Common myeloid progenitor, CD34-positive (primary cell): ENCODE measurements at regions not wholly inside any gene's neighbourhood (a gene's known extent, or its start where the extent isn't known, plus 50 kb on each side); places are given as distances from the start of the nearest gene placed in this dataset.

Experiments
- CTCF ChIA-PET: fragments of 350-600 bp; sonication (Branson Sonifier 250); formaldehyde crosslinking; loops from one replicate; lab custom pipeline; 2021; ENCODE audit warnings: antibody characterized with exemption; lab: Charles Lee
- POLR2A ChIA-PET: fragments of 350-600 bp; sonication (Branson Sonifier 250); formaldehyde crosslinking; loops from one replicate; lab custom pipeline; 2021; ENCODE audit warnings: antibody characterized with exemption; lab: Charles Lee
- DNase-seq, 3 donors: peaks; one replicate each; pipeline versions ENCODE4 v3.0.0 to v3.0.0-alpha.2; 2013
- H3K27ac ChIP-seq, 2 experiments: 1 replicate in 1 of 2; 2 replicates in 1 of 2; pipeline ENCODE4 v1.7.0; 2013; ENCODE audit warnings: inconsistent platforms in 2 of 2, low read length in 2 of 2, mild to moderate bottlenecking in 2 of 2, low read depth in 1 of 2, moderate library complexity in 1 of 2; ENCODE audit not compliant: severe bottlenecking in 2 of 2, insufficient read depth in 1 of 2, poor library complexity in 1 of 2
- H3K27me3 ChIP-seq, 5 experiments: replicated peaks in 2 of 5; 1 replicate in 3 of 5; 2 replicates in 2 of 5; pipeline versions ENCODE4 v1.6.1 to v1.7.0; 2013; ENCODE audit warnings: low read length in 4 of 5, mild to moderate bottlenecking in 2 of 5, moderate library complexity in 2 of 5, inconsistent platforms in 1 of 5; ENCODE audit not compliant: insufficient read depth in 5 of 5, control insufficient read depth in 4 of 5
- H3K36me3 ChIP-seq, 4 experiments: 1 replicate in 2 of 4; 2 replicates in 2 of 4; pipeline versions ENCODE4 v1.6.1 to v1.7.0; 2013; ENCODE audit warnings: low read length in 3 of 4, control low read depth in 1 of 4, mild to moderate bottlenecking in 1 of 4; ENCODE audit not compliant: control insufficient read depth in 4 of 4, insufficient read depth in 4 of 4
- H3K4me1 ChIP-seq, 4 experiments: 1 replicate in 3 of 4; 2 replicates in 1 of 4; pipeline versions ENCODE4 v1.6.1 to v1.7.1; 2013; ENCODE audit warnings: low read length in 3 of 4, mild to moderate bottlenecking in 3 of 4, control low read depth in 1 of 4, inconsistent platforms in 1 of 4, moderate library complexity in 1 of 4; ENCODE audit not compliant: control insufficient read depth in 4 of 4, insufficient read depth in 4 of 4; ENCODE audit errors: control extremely low read depth in 1 of 4
- H3K4me3 ChIP-seq, 7 experiments: 1 replicate in 4 of 7; 2 replicates in 3 of 7; pipeline versions ENCODE4 v1.5.1 to v1.7.0; 2013; ENCODE audit warnings: mild to moderate bottlenecking in 7 of 7, low read length in 6 of 7, moderate library complexity in 6 of 7, inconsistent platforms in 2 of 7, low read depth in 2 of 7, control low read depth in 1 of 7; ENCODE audit not compliant: insufficient read depth in 4 of 7, control insufficient read depth in 1 of 7; ENCODE audit errors: extremely low read depth in 1 of 7
- H3K9me3 ChIP-seq, 5 experiments: 1 replicate in 4 of 5; 2 replicates in 1 of 5; pipeline versions ENCODE4 v1.6.1 to v1.7.1; 2013; ENCODE audit warnings: low read length in 4 of 5, mild to moderate bottlenecking in 2 of 5, inconsistent platforms in 1 of 5, low read depth in 1 of 5, moderate library complexity in 1 of 5; ENCODE audit not compliant: control insufficient read depth in 4 of 5, insufficient read depth in 2 of 5; ENCODE audit errors: control extremely low read depth in 1 of 5
- WGBS: methylation state at CpG from one replicate; pipeline ENCODE4 v1.1.5; 2013; ENCODE audit not compliant: insufficient coverage; 5-methylcytosine and 5-hydroxymethylcytosine counted together

- no peak overlapping the region for H3K4me3 ChIP-seq
- H3K4me1 ChIP-seq: peaks cover 4 to 32% (median 14%) of the 10 kb centered on the region in 4 experiments
- H3K9me3 ChIP-seq: peaks cover 0 to 2% (median 0%) of the 10 kb centered on the region in 5 experiments
- ChIA-PET POLR2A (no interaction called here), CTCF (interaction anchor here (1.0 to 1.8 kb wide), 3 partner anchors 44 to 69 kb away, joined by 3 to 6 read pairs (median 5); no protein-coding TSS in a partner anchor)
- DNase-seq: peak; percentile 75 to 89 (median 76)
- 80% methylated on average over 2 of the region's 6 CpGs for WGBS
- H3K36me3 ChIP-seq: no peaks in the 10 kb centered on the region
- peak overlapping the region in 1 of 2 experiments; percentile 22 for H3K27ac ChIP-seq
- H3K27me3 ChIP-seq: no peaks in the 10 kb centered on the region
Measured at GRCh38 chr3:124620600-124621063, 109.6 kb upstream of the UMPS start.

GRCh38 chr3:124621498-124621897, 108.8 kb upstream of the UMPS start:
- POLR2A ChIA-PET: no interaction called here
- no peaks in the 10 kb centered on the region for H3K9me3 ChIP-seq
- CTCF ChIA-PET: no interaction called here
- WGBS: 17% methylated on average over 1 of the region's 3 CpGs
- DNase-seq: peak; percentile 30 to 84 (median 53)
- H3K27ac ChIP-seq: no peak overlapping the region
- peaks cover 4 to 25% (median 14%) of the 10 kb centered on the region in 4 experiments for H3K4me1 ChIP-seq
- no peaks in the 10 kb centered on the region for H3K36me3 ChIP-seq
- H3K27me3 ChIP-seq: no peaks in the 10 kb centered on the region
- H3K4me3 ChIP-seq: peak overlapping the region in 1 of 7 experiments; percentile 6

- CTCF ChIA-PET: no interaction called here
- DNase-seq: no peak
- H3K4me3 ChIP-seq: no peak overlapping the region
- H3K4me1 ChIP-seq: peaks cover 4 to 20% (median 12%) of the 10 kb centered on the region in 4 experiments
- POLR2A ChIA-PET: no interaction called here
- no peaks in the 10 kb centered on the region for H3K36me3 ChIP-seq
- no peaks in the 10 kb centered on the region for H3K9me3 ChIP-seq
- no peaks in the 10 kb centered on the region for H3K27me3 ChIP-seq
- no peak overlapping the region for H3K27ac ChIP-seq
Measured at GRCh38 chr3:124625074-124625473, 105.2 kb upstream of the UMPS start.

- Histone ChIP-seq H3K4me3 (no peak overlapping the region), H3K9me3 (no peaks in the 10 kb centered on the region), H3K36me3 (no peaks in the 10 kb centered on the region), H3K4me1 (peaks cover 0 to 9% (median 0%) of the 10 kb centered on the region in 4 experiments), H3K27me3 (no peaks in the 10 kb centered on the region), H3K27ac (no peak overlapping the region)
- DNase-seq: peak in 2 of 3 donors; percentile 6 to 33
- WGBS: 65% methylated on average over 6 of the region's 6 CpGs
- CTCF ChIA-PET: interaction anchor here (1.9 kb wide), 1 partner anchor 14 kb away, joined by 4 read pairs; no protein-coding TSS in a partner anchor
- POLR2A ChIA-PET: no interaction called here
Measured at GRCh38 chr3:124627501-124627908, 102.7 kb upstream of the UMPS start.

GRCh38 chr3:124628863-124629262, 101.4 kb upstream of the UMPS start:
- ChIA-PET CTCF (interaction anchor here (0.7 kb wide), 1 partner anchor 9 kb away, joined by 3 read pairs; no protein-coding TSS in a partner anchor), POLR2A (no interaction called here)
- Histone ChIP-seq H3K27ac (no peak overlapping the region), H3K4me3 (no peak overlapping the region), H3K36me3 (no peaks in the 10 kb centered on the region), H3K4me1 (peaks cover 5 to 21% (median 7%) of the 10 kb centered on the region in 4 experiments), H3K27me3 (no peaks in the 10 kb centered on the region), H3K9me3 (no peaks in the 10 kb centered on the region)
- WGBS: 97% methylated on average over 4 of the region's 4 CpGs
- DNase-seq: no peak

GRCh38 chr3:124629497-124629896, 100.8 kb upstream of the UMPS start:
- ChIA-PET POLR2A (no interaction called here), CTCF (interaction anchor here (0.8 kb wide), 1 partner anchor 10 kb away, joined by 4 read pairs; no protein-coding TSS in a partner anchor)
- no peaks in the 10 kb centered on the region for H3K9me3 ChIP-seq
- WGBS: 100% methylated on average over 1 of the region's 2 CpGs
- DNase-seq: no peak
- peaks cover 5 to 28% (median 10%) of the 10 kb centered on the region in 4 experiments for H3K4me1 ChIP-seq
- H3K4me3 ChIP-seq: no peak overlapping the region
- no peaks in the 10 kb centered on the region for H3K36me3 ChIP-seq
- H3K27me3 ChIP-seq: no peaks in the 10 kb centered on the region
- H3K27ac ChIP-seq: no peak overlapping the region

GRCh38 chr3:124630960-124631359, 99.3 kb upstream of the UMPS start:
- DNase-seq: no peak
- CTCF ChIA-PET: no interaction called here
- H3K27me3 ChIP-seq: no peaks in the 10 kb centered on the region
- POLR2A ChIA-PET: no interaction called here
- 100% methylated on average over 5 of the region's 5 CpGs for WGBS
- no peaks in the 10 kb centered on the region for H3K9me3 ChIP-seq
- H3K4me3 ChIP-seq: no peak overlapping the region
- no peaks in the 10 kb centered on the region for H3K36me3 ChIP-seq
- peaks cover 9 to 42% (median 12%) of the 10 kb centered on the region in 4 experiments for H3K4me1 ChIP-seq
- H3K27ac ChIP-seq: no peak overlapping the region
